NCI-H2227 (cell line): ENCODE measurements at regions not wholly inside any gene's neighbourhood (a gene's known extent, or its start where the extent isn't known, plus 50 kb on each side); places are given as distances from the start of the nearest gene placed in this dataset.
"Not testable (repeated sequence)": the region's sequence is repeated elsewhere in the genome, so short reads cannot be mapped to it uniquely, and the experiment has no call there.

ENCODE experiments used
- DNase-seq: peaks from one replicate; lab custom pipeline; 2025; ENCODE audit not compliant: unreplicated experiment; lab: John Stamatoyannopoulos, UW

GRCh38 chr6:72530750-72531149, 91.1 kb upstream of the KCNQ5 start:
- DNase-seq: no peak

GRCh38 chr6:72533606-72534005, 88.3 kb upstream of the KCNQ5 start:
- no peak for DNase-seq

GRCh38 chr6:72534236-72534635, 87.6 kb upstream of the KCNQ5 start:
- no peak for DNase-seq

GRCh38 chr6:72535124-72535523, 86.7 kb upstream of the KCNQ5 start:
- DNase-seq: no peak

GRCh38 chr6:72547020-72547419, 74.8 kb upstream of the KCNQ5 start:
- no peak for DNase-seq

GRCh38 chr6:72551470-72551869, 70.4 kb upstream of the KCNQ5 start:
- DNase-seq: no peak

- no peak for DNase-seq
Observed at GRCh38 chr6:72552938-72553337, 68.9 kb upstream of the KCNQ5 start.

- DNase-seq: no peak
Observed at GRCh38 chr6:72553531-72554511, 68.0 kb upstream of the KCNQ5 start.

- no peak for DNase-seq
Observed at GRCh38 chr6:72554761-72555221, 67.1 kb upstream of the KCNQ5 start.

GRCh38 chr6:72559067-72559466, 62.8 kb upstream of the KCNQ5 start:
- DNase-seq: no peak

- DNase-seq: peak; percentile 4
Observed at GRCh38 chr6:72559555-72559954, 62.3 kb upstream of the KCNQ5 start.

- DNase-seq: peak; percentile 64
Observed at GRCh38 chr6:72560721-72561593, 60.9 kb upstream of the KCNQ5 start.

GRCh38 chr6:72561629-72562028, 60.2 kb upstream of the KCNQ5 start:
- DNase-seq: no peak

- DNase-seq: no peak
Observed at GRCh38 chr6:72564231-72564630, 57.6 kb upstream of the KCNQ5 start.

GRCh38 chr6:72571993-72572392, 49.9 kb upstream of the KCNQ5 start:
- DNase-seq: not testable (repeated sequence)
